ENCODE measurements at regions not wholly inside any gene's neighbourhood (a gene's known extent, or its start where the extent isn't known, plus 50 kb on each side); places are given as distances from the start of the nearest gene placed in this dataset.

DNA sequence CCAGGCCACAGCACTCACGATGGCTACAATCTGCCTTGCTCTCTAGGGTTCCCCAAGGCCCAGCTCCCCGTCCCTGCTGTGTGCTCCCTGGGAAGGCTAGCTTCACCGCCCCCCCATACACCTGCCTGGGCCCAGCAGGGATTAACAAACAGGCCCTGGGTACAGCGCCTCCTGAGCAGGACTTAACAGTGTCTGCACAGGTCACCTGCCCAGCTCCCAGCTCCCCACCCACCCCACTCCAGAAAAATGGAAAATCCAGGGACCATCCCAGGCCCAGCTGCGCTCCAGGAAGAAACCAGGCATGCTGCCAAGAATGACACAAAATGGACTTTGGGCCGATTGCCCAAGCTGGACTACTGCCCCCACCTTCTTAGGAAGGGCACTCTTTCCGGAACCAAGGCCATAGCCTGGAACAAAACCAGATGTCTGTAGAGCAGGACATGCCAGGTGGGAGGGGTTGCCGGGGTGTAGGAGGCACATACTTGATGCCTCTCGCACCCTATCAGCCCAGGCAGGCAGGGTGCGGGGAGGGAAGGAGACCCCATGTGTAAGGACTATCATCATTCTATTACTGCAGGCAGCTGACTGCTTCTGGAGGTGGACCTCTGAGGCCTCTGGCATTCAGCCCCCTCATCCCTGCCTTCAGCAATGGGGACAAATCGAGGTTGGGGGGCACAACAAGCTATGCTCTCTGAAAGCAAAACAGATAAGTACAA, 104.9 kb downstream of the SNX5 start (continued):
- TF ChIP-seq, protein P1, sequence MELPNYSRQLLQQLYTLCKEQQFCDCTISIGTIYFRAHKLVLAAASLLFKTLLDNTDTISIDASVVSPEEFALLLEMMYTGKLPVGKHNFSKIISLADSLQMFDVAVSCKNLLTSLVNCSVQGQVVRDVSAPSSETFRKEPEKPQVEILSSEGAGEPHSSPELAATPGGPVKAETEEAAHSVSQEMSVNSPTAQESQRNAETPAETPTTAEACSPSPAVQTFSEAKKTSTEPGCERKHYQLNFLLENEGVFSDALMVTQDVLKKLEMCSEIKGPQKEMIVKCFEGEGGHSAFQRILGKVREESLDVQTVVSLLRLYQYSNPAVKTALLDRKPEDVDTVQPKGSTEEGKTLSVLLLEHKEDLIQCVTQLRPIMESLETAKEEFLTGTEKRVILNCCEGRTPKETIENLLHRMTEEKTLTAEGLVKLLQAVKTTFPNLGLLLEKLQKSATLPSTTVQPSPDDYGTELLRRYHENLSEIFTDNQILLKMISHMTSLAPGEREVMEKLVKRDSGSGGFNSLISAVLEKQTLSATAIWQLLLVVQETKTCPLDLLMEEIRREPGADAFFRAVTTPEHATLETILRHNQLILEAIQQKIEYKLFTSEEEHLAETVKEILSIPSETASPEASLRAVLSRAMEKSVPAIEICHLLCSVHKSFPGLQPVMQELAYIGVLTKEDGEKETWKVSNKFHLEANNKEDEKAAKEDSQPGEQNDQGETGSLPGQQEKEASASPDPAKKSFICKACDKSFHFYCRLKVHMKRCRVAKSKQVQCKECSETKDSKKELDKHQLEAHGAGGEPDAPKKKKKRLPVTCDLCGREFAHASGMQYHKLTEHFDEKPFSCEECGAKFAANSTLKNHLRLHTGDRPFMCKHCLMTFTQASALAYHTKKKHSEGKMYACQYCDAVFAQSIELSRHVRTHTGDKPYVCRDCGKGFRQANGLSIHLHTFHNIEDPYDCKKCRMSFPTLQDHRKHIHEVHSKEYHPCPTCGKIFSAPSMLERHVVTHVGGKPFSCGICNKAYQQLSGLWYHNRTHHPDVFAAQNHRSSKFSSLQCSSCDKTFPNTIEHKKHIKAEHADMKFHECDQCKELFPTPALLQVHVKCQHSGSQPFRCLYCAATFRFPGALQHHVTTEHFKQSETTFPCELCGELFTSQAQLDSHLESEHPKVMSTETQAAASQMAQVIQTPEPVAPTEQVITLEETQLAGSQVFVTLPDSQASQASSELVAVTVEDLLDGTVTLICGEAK (IDR thresholded peaks at IDR 0.05): no peak
- TF ChIP-seq, protein P1 (CRISPR knock-in tag; IDR thresholded peaks at IDR 0.05): peak; percentile 91; the same call in 1 of the 2 replicates
- TF ChIP-seq ZNF136 (CRISPR knock-in tag; IDR thresholded peaks at IDR 0.05; ENCODE audit: low read depth): peak; percentile 95
- 0 out of 2 replicates have a peak, but pooled peaks have one; percentile 56 for TF ChIP-seq POLR2AphosphoS2 (IDR thresholded peaks at IDR 0.05; ENCODE audit: low read depth, low read length)
- TF ChIP-seq ZNF660 (CRISPR knock-in tag; IDR thresholded peaks at IDR 0.05; ENCODE audit: borderline replicate concordance, low read depth): no peak; the same call in 1 of the 2 replicates
- TF ChIP-seq, protein P2, sequence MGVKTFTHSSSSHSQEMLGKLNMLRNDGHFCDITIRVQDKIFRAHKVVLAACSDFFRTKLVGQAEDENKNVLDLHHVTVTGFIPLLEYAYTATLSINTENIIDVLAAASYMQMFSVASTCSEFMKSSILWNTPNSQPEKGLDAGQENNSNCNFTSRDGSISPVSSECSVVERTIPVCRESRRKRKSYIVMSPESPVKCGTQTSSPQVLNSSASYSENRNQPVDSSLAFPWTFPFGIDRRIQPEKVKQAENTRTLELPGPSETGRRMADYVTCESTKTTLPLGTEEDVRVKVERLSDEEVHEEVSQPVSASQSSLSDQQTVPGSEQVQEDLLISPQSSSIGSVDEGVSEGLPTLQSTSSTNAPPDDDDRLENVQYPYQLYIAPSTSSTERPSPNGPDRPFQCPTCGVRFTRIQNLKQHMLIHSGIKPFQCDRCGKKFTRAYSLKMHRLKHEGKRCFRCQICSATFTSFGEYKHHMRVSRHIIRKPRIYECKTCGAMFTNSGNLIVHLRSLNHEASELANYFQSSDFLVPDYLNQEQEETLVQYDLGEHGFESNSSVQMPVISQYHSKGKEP (CRISPR knock-in tag; IDR thresholded peaks at IDR 0.05): peak; percentile 67; the same call in 1 of the 2 replicates
- TF ChIP-seq SP140L (CRISPR knock-in tag; IDR thresholded peaks at IDR 0.05; ENCODE audit: borderline replicate concordance): peak; percentile 95; the same call in 1 of the 2 replicates
- peak; percentile 97 for TF ChIP-seq ZSCAN9 (CRISPR knock-in tag; IDR thresholded peaks at IDR 0.05; ENCODE audit: borderline replicate concordance)
- TF ChIP-seq CREB1 (IDR thresholded peaks at IDR 0.05): no peak
- TF ChIP-seq CREB1 (CRISPR knock-in tag; IDR thresholded peaks at IDR 0.05): no peak; the same call in 1 of the 2 replicates
- peak; percentile 61; the same call in 1 of the 2 replicates for TF ChIP-seq POLR2G (IDR thresholded peaks at IDR 0.05; ENCODE audit: low read depth, low read length)
- TF ChIP-seq STAT5B (CRISPR knock-in tag; IDR thresholded peaks at IDR 0.05): peak; percentile 95; the same call in 1 of the 2 replicates
- TF ChIP-seq BORCS8-MEF2B (CRISPR knock-in tag; IDR thresholded peaks at IDR 0.05): peak; percentile 98
- TF ChIP-seq BRCA1 (CRISPR knock-in tag; IDR thresholded peaks at IDR 0.05): no peak
- peak; percentile 100 for TF ChIP-seq ERF (CRISPR knock-in tag; IDR thresholded peaks at IDR 0.05)
- TF ChIP-seq, protein P3, sequence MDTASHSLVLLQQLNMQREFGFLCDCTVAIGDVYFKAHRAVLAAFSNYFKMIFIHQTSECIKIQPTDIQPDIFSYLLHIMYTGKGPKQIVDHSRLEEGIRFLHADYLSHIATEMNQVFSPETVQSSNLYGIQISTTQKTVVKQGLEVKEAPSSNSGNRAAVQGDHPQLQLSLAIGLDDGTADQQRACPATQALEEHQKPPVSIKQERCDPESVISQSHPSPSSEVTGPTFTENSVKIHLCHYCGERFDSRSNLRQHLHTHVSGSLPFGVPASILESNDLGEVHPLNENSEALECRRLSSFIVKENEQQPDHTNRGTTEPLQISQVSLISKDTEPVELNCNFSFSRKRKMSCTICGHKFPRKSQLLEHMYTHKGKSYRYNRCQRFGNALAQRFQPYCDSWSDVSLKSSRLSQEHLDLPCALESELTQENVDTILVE (CRISPR knock-in tag; IDR thresholded peaks at IDR 0.05): peak; percentile 96
- TF ChIP-seq, protein P4, sequence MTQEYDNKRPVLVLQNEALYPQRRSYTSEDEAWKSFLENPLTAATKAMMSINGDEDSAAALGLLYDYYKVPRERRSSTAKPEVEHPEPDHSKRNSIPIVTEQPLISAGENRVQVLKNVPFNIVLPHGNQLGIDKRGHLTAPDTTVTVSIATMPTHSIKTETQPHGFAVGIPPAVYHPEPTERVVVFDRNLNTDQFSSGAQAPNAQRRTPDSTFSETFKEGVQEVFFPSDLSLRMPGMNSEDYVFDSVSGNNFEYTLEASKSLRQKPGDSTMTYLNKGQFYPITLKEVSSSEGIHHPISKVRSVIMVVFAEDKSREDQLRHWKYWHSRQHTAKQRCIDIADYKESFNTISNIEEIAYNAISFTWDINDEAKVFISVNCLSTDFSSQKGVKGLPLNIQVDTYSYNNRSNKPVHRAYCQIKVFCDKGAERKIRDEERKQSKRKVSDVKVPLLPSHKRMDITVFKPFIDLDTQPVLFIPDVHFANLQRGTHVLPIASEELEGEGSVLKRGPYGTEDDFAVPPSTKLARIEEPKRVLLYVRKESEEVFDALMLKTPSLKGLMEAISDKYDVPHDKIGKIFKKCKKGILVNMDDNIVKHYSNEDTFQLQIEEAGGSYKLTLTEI (CRISPR knock-in tag; conservative IDR thresholded peaks at IDR 0.05): no peak

All from HepG2 (cell line).